GM23338 (cell line): ENCODE measurements at regions not wholly inside any gene's neighbourhood (a gene's known extent, or its start where the extent isn't known, plus 50 kb on each side); places are given as distances from the start of the nearest gene placed in this dataset.

ENCODE experiments used
- ATAC-seq: fragments of 200-7000 bp; cut with Tn5 transposase; 3 replicates; pipeline ENCODE4 v1.9.1; 2020
- DNase-seq: peaks from one replicate; pipeline ENCODE4 v3.0.0-alpha.2; 2015; ENCODE audit warnings: low spot score
- H2AFZ ChIP-seq: fragments of 200-600 bp; sonication (generic); 2 replicates; pipeline ENCODE4 v1.8.0; 2016; ENCODE audit warnings: antibody characterized with exemption, mild to moderate bottlenecking, moderate library complexity
- H3F3A ChIP-seq: fragments of 200-600 bp; sonication (generic); replicated peaks from 2 replicates; pipeline ENCODE4 v1.8.0; 2017; ENCODE audit warnings: antibody characterized with exemption, mixed run types, low read depth
- H3K27ac ChIP-seq: fragments of 200-600 bp; sonication (generic); 2 replicates; pipeline ENCODE4 v1.6.1; 2016; ENCODE audit warnings: low read depth
- H3K27me3 ChIP-seq: fragments of 200-600 bp; sonication (generic); 2 replicates; pipeline ENCODE4 v1.8.0; 2016; ENCODE audit warnings: mild to moderate bottlenecking, mixed run types, moderate library complexity; ENCODE audit not compliant: insufficient read depth
- H3K36me3 ChIP-seq: fragments of 200-600 bp; sonication (generic); 2 replicates; pipeline ENCODE4 v1.8.0; 2016; ENCODE audit warnings: mild to moderate bottlenecking; ENCODE audit not compliant: insufficient read depth
- H3K4me1 ChIP-seq: fragments of 200-600 bp; sonication (generic); 2 replicates; pipeline ENCODE4 v1.8.0; 2016; ENCODE audit warnings: mild to moderate bottlenecking, moderate library complexity; ENCODE audit not compliant: insufficient read depth
- H3K4me2 ChIP-seq: fragments of 200-600 bp; sonication (generic); 2 replicates; pipeline ENCODE4 v1.7.1; 2017; ENCODE audit warnings: mixed run types
- H3K4me3 ChIP-seq: fragments of 200-600 bp; sonication (generic); 2 replicates; pipeline ENCODE4 v1.6.1; 2016; ENCODE audit warnings: mixed run types
- H3K79me2 ChIP-seq: fragments of 200-600 bp; sonication (generic); replicated peaks from 2 replicates; pipeline ENCODE4 v1.8.0; 2017; ENCODE audit warnings: mild to moderate bottlenecking; ENCODE audit not compliant: insufficient read depth
- H3K9me2 ChIP-seq: fragments of 200-600 bp; sonication (generic); 2 replicates; pipeline ENCODE4 v1.8.0; 2017; ENCODE audit not compliant: insufficient read depth
- H4K20me1 ChIP-seq: fragments of 200-600 bp; sonication (generic); replicated peaks from 2 replicates; pipeline ENCODE4 v1.8.0; 2017; ENCODE audit warnings: mild to moderate bottlenecking; ENCODE audit not compliant: insufficient read depth
- H3K27ac Mint-ChIP-seq: 2 replicates; pipeline ENCODE4 v1.8.0; 2020; ENCODE audit warnings: inconsistent platforms, mild to moderate bottlenecking, moderate library complexity, mixed read lengths
- H3K27me3 Mint-ChIP-seq: 3 replicates; pipeline ENCODE4 v1.8.0; 2022; ENCODE audit warnings: low read depth, mild to moderate bottlenecking, moderate library complexity, mixed read lengths, inconsistent platforms; ENCODE audit not compliant: insufficient read depth, poor library complexity
- H3K36me3 Mint-ChIP-seq: 3 replicates; pipeline ENCODE4 v1.8.0; 2021; ENCODE audit warnings: low read depth, mild to moderate bottlenecking, inconsistent platforms, moderate library complexity, mixed read lengths
- H3K4me1 Mint-ChIP-seq: 3 replicates; pipeline ENCODE4 v1.8.0; 2020; ENCODE audit warnings: mild to moderate bottlenecking, inconsistent platforms, mixed read lengths
- H3K4me3 Mint-ChIP-seq: 3 replicates; pipeline ENCODE4 v1.8.0; 2021; ENCODE audit warnings: moderate library complexity, mild to moderate bottlenecking, inconsistent platforms, mixed read lengths
- H3K9me3 Mint-ChIP-seq: 3 replicates; pipeline ENCODE4 v1.8.0; 2020; ENCODE audit warnings: moderate library complexity, mild to moderate bottlenecking, inconsistent platforms, mixed read lengths
- CTCF ChIP-seq, 2 experiments: fragments of 200-600 bp in 1 of 2; sonication (generic) in 1 of 2; conservative IDR thresholded peaks; 2 replicates each; pipeline versions ENCODE4 v1.5.1 to v1.6.1; 2016 to 2017; ENCODE audit warnings: antibody characterized with exemption in 2 of 2, low read depth in 2 of 2, mild to moderate bottlenecking in 2 of 2, moderate library complexity in 1 of 2
- ETS1 ChIP-seq: IDR thresholded peaks from 2 replicates; pipeline ENCODE4 v1.6.1; 2016; ENCODE audit warnings: antibody characterized with exemption
- JUNB ChIP-seq: IDR thresholded peaks from one replicate; pipeline ENCODE4 v1.6.1; 2016; ENCODE audit warnings: antibody characterized with exemption; ENCODE audit not compliant: unreplicated experiment
- NANOG ChIP-seq: IDR thresholded peaks from 2 replicates; pipeline ENCODE4 v1.6.1; 2016; ENCODE audit warnings: antibody characterized with exemption, borderline replicate concordance
- POLR2AphosphoS5 ChIP-seq: IDR thresholded peaks from 2 replicates; pipeline ENCODE4 v1.6.1; 2016; ENCODE audit warnings: antibody characterized with exemption, low read depth
- REST ChIP-seq: IDR thresholded peaks from one replicate; pipeline ENCODE4 v1.6.1; 2018; ENCODE audit warnings: antibody characterized with exemption; ENCODE audit not compliant: unreplicated experiment
- STAT1 ChIP-seq: IDR thresholded peaks from one replicate; pipeline ENCODE4 v1.6.1; 2016; ENCODE audit warnings: antibody characterized with exemption; ENCODE audit not compliant: unreplicated experiment
- ZNF114 ChIP-seq: fragments of 250-450 bp; sonication (Bioruptor Pico); IDR thresholded peaks from 2 replicates; pipeline ENCODE4 v1.5.0; 2020; ENCODE audit warnings: mild to moderate bottlenecking, moderate library complexity
- ZNF331 ChIP-seq: fragments of 250-450 bp; sonication (Bioruptor Pico); IDR thresholded peaks from 2 replicates; pipeline ENCODE4 v1.5.0; 2020; ENCODE audit warnings: low read depth, mild to moderate bottlenecking, moderate library complexity
- ZNF462 ChIP-seq: fragments of 250-450 bp; sonication (Bioruptor Pico); IDR thresholded peaks from 2 replicates; pipeline ENCODE4 v1.5.0; 2020; ENCODE audit warnings: mild to moderate bottlenecking, moderate library complexity

GRCh38 chr18:64490207-64490606 is 341.3 kb upstream of the LINC00305 start:
- Histone ChIP-seq H4K20me1 (no peaks in the 10 kb centered on the region), H3K9me2 (no peaks in the 10 kb centered on the region), H3K4me1 (no peaks in the 10 kb centered on the region), H3K27ac (no peak overlapping the region), H3K27me3 (no peaks in the 10 kb centered on the region), H3K79me2 (no peaks in the 10 kb centered on the region), H3K4me2 (no peak overlapping the region), H2AFZ (no peak overlapping the region), H3F3A (no peaks in the 10 kb centered on the region), H3K36me3 (no peaks in the 10 kb centered on the region), H3K4me3 (no peak overlapping the region)
- no peaks in the 10 kb centered on the region for H3K9me3 Mint-ChIP-seq
- no peak overlapping the region for H3K27ac Mint-ChIP-seq
- H3K27me3 Mint-ChIP-seq, result no peaks in the 10 kb centered on the region
- no peaks in the 10 kb centered on the region for H3K36me3 Mint-ChIP-seq
- DNase-seq (no peak), ATAC-seq (no peak)
- TF ChIP-seq POLR2AphosphoS5, result no peak
- TF ChIP-seq JUNB, result no peak
- TF ChIP-seq ZNF114 (CRISPR knock-in tag), result no peak
- no peak for TF ChIP-seq ETS1
- TF ChIP-seq ZNF331, result no peak
- TF ChIP-seq CTCF (conservative IDR thresholded peaks at IDR 0.05; ENCODE audit: low read depth in 2 of 2), result no peak
- TF ChIP-seq NANOG, result no peak
- TF ChIP-seq REST, result no peak
- no peak for TF ChIP-seq ZNF462 (CRISPR knock-in tag)
- no peak for TF ChIP-seq STAT1
- no peak overlapping the region for H3K4me3 Mint-ChIP-seq
- no peaks in the 10 kb centered on the region for H3K4me1 Mint-ChIP-seq
